Esophagus (tissue), 2 donors: ENCODE measurements at regions not wholly inside any gene's neighbourhood (a gene's known extent, or its start where the extent isn't known, plus 50 kb on each side); places are given as distances from the start of the nearest gene placed in this dataset.

Experiments
- H3K27ac ChIP-seq, 2 donors: one replicate each; pipeline ENCODE4 v1.5.1; 2013; ENCODE audit warnings: low read depth in 2 of 2, mild to moderate bottlenecking in 2 of 2, inconsistent platforms in 1 of 2, low read length in 1 of 2, moderate library complexity in 1 of 2
- H3K27me3 ChIP-seq, 2 donors: one replicate each; pipeline ENCODE4 v1.6.1; 2013; ENCODE audit warnings: low read length in 2 of 2, control low read depth in 1 of 2, mild to moderate bottlenecking in 1 of 2; ENCODE audit not compliant: insufficient read depth in 2 of 2, control insufficient read depth in 1 of 2
- H3K36me3 ChIP-seq, 2 donors: one replicate each; pipeline ENCODE4 v1.6.1; 2013; ENCODE audit warnings: low read length in 1 of 2; ENCODE audit not compliant: control insufficient read depth in 2 of 2, insufficient read depth in 2 of 2
- H3K4me1 ChIP-seq, 2 donors: one replicate each; pipeline ENCODE4 v1.6.1; 2013; ENCODE audit warnings: low read length in 1 of 2; ENCODE audit not compliant: control insufficient read depth in 2 of 2, insufficient read depth in 2 of 2
- H3K4me3 ChIP-seq, 2 donors: one replicate each; pipeline ENCODE4 v1.5.1; 2013; ENCODE audit warnings: low read length in 2 of 2, mild to moderate bottlenecking in 2 of 2, low read depth in 1 of 2, moderate library complexity in 1 of 2
- H3K9me3 ChIP-seq, 2 donors: one replicate each; pipeline ENCODE4 v1.6.1; 2013; ENCODE audit warnings: mild to moderate bottlenecking in 2 of 2, low read depth in 1 of 2, low read length in 1 of 2, moderate library complexity in 1 of 2; ENCODE audit not compliant: control insufficient read depth in 2 of 2, insufficient read depth in 1 of 2
- WGBS, 2 donors: extraction: QIAGEN DNeasy Blood & Tissue Kit; methylation state at CpG; one replicate each; pipeline ENCODE4 v1.1.7; 2013; 5-methylcytosine and 5-hydroxymethylcytosine counted together
- donor health status: healthy with polysubstance abuse.
- donor health status: Bipolar disorder and iron deficiency.

- WGBS, 2 donors = 31 to 63% methylated on average over 2 of the region's 2 CpGs
- Histone ChIP-seq H3K27ac (no peak overlapping the region), H3K4me3 (no peak overlapping the region), H3K4me1 (no peaks in the 10 kb centered on the region), H3K9me3 (peaks cover 0 to 3% of the 10 kb centered on the region in 2 donors), H3K27me3 (no peaks in the 10 kb centered on the region), H3K36me3 (peaks cover 0 to 4% of the 10 kb centered on the region in 2 donors)
Observed at GRCh38 chr11:86749821-86750401, 50.4 kb upstream of the PRSS23 start.

- H3K27ac ChIP-seq = no peak overlapping the region
- WGBS, 2 donors = 88 to 90% methylated on average over 3 of the region's 3 CpGs
- no peaks in the 10 kb centered on the region for H3K4me1 ChIP-seq
- H3K36me3 ChIP-seq = peaks cover 0 to 4% of the 10 kb centered on the region in 2 donors
- H3K27me3 ChIP-seq = no peaks in the 10 kb centered on the region
- no peak overlapping the region for H3K4me3 ChIP-seq
- H3K9me3 ChIP-seq = peaks cover 0 to 3% of the 10 kb centered on the region in 2 donors
Observed at GRCh38 chr11:86749376-86749775, 51.0 kb upstream of the PRSS23 start.

- Histone ChIP-seq H3K27ac (no peak overlapping the region), H3K4me1 (no peaks in the 10 kb centered on the region)
- WGBS, 2 donors = 67 to 80% methylated on average over 4 of the region's 4 CpGs
Observed at GRCh38 chr11:86748296-86748695, 52.0 kb upstream of the PRSS23 start.

GRCh38 chr11:86747801-86748200, 52.5 kb upstream of the PRSS23 start:
- Histone ChIP-seq H3K4me3 (no peak overlapping the region), H3K27ac (no peak overlapping the region), H3K36me3 (peaks cover 0 to 4% of the 10 kb centered on the region in 2 donors), H3K27me3 (no peaks in the 10 kb centered on the region), H3K4me1 (no peaks in the 10 kb centered on the region), H3K9me3 (peaks cover 0 to 3% of the 10 kb centered on the region in 2 donors)
- 96 to 99% methylated on average over 3 of the region's 3 CpGs for WGBS, 2 donors

More at GRCh38 chr11:86748296-86748695, 52.0 kb upstream of the PRSS23 start:
- no peak overlapping the region for H3K4me3 ChIP-seq
- H3K9me3 ChIP-seq = peaks cover 0 to 3% of the 10 kb centered on the region in 2 donors
- peaks cover 0 to 4% of the 10 kb centered on the region in 2 donors for H3K36me3 ChIP-seq
- H3K27me3 ChIP-seq = no peaks in the 10 kb centered on the region

- Histone ChIP-seq H3K4me1 (peaks cover 0 to 7% of the 10 kb centered on the region in 2 donors), H3K27ac (no peak overlapping the region), H3K4me3 (no peak overlapping the region), H3K36me3 (peaks cover 0 to 4% of the 10 kb centered on the region in 2 donors), H3K27me3 (no peaks in the 10 kb centered on the region), H3K9me3 (peaks cover 0 to 3% of the 10 kb centered on the region in 2 donors)
- WGBS, 2 donors = 71 to 85% methylated on average over 3 of the region's 3 CpGs
Observed at GRCh38 chr11:86746514-86746913, 53.8 kb upstream of the PRSS23 start.

- Histone ChIP-seq H3K27ac (no peak overlapping the region), H3K36me3 (no peaks in the 10 kb centered on the region), H3K9me3 (peaks cover 0 to 3% of the 10 kb centered on the region in 2 donors), H3K4me1 (peaks cover 0 to 13% of the 10 kb centered on the region in 2 donors), H3K27me3 (no peaks in the 10 kb centered on the region), H3K4me3 (no peak overlapping the region)
- WGBS, 2 donors = 90 to 93% methylated on average over 2 of the region's 2 CpGs
Observed at GRCh38 chr11:86745571-86745970, 54.8 kb upstream of the PRSS23 start.

- Histone ChIP-seq H3K36me3 (no peaks in the 10 kb centered on the region), H3K4me3 (no peak overlapping the region), H3K9me3 (peaks cover 0 to 3% of the 10 kb centered on the region in 2 donors), H3K27me3 (no peaks in the 10 kb centered on the region), H3K4me1 (peaks cover 0 to 17% of the 10 kb centered on the region in 2 donors), H3K27ac (peak overlapping the region; percentile 63 to 83)
- 40 to 45% methylated on average over 7 of the region's 7 CpGs for WGBS, 2 donors
Observed at GRCh38 chr11:86743223-86744118, 56.9 kb upstream of the PRSS23 start.

GRCh38 chr11:86741839-86742805, 58.2 kb upstream of the PRSS23 start:
- Histone ChIP-seq H3K27ac (peak overlapping the region; percentile 66 to 67), H3K36me3 (no peaks in the 10 kb centered on the region), H3K27me3 (no peaks in the 10 kb centered on the region), H3K9me3 (peaks cover 0 to 3% of the 10 kb centered on the region in 2 donors), H3K4me3 (no peak overlapping the region), H3K4me1 (peaks cover 0 to 17% of the 10 kb centered on the region in 2 donors)
- WGBS, 2 donors = 90 to 94% methylated on average over 6 of the region's 6 CpGs

- peaks cover 0 to 20% of the 10 kb centered on the region in 2 donors for H3K4me1 ChIP-seq
- H3K4me3 ChIP-seq = no peak overlapping the region
- H3K9me3 ChIP-seq = peaks cover 0 to 3% of the 10 kb centered on the region in 2 donors
- peak overlapping the region; percentile 88 to 94 for H3K27ac ChIP-seq
- H3K36me3 ChIP-seq = no peaks in the 10 kb centered on the region
- no peaks in the 10 kb centered on the region for H3K27me3 ChIP-seq
Observed at GRCh38 chr11:86741484-86741835, 58.9 kb upstream of the PRSS23 start.
